SK-N-SH (cell line): ENCODE measurements at regions not wholly inside any gene's neighbourhood (a gene's known extent, or its start where the extent isn't known, plus 50 kb on each side); places are given as distances from the start of the nearest gene placed in this dataset.

ENCODE experiments used
- CTCF ChIA-PET: fragments of 300-600, 350-600 bp; formaldehyde crosslinking; extraction: SDS; loops from one replicate; lab custom pipeline; 2021; lab: Yijun Ruan, JAX
- POLR2A ChIA-PET: fragments of 350-600 bp; sonication (Branson Sonifier 250); formaldehyde crosslinking; extraction: SDS; loops from one replicate; lab custom pipeline; 2020; ENCODE audit warnings: antibody characterized with exemption, inconsistent platforms; lab: Yijun Ruan, JAX
- DNase-seq: peaks from one replicate; pipeline ENCODE4 v3.0.0; 2012
- H2AFZ ChIP-seq: fragments of 200-600 bp; sonication (generic); 2 replicates; pipeline ENCODE4 v1.8.1; 2016; ENCODE audit warnings: antibody characterized with exemption, mild to moderate bottlenecking, low read depth
- H3F3A ChIP-seq: fragments of 200-600 bp; sonication (generic); replicated peaks from 2 replicates; pipeline ENCODE3; 2016; ENCODE audit warnings: antibody characterized with exemption, mild to moderate bottlenecking; ENCODE audit not compliant: insufficient read depth
- H3K27ac ChIP-seq, 2 experiments: fragments of 200-500 bp in 1 of 2; fragments of 200-600 bp in 1 of 2; sonication (Bioruptor generic) in 1 of 2; sonication (generic), shearing (Covaris generic) in 1 of 2; 2 replicates each; pipeline versions ENCODE4 v1.5.1 to v1.6.1; 2014 to 2016; ENCODE audit warnings: low read depth in 2 of 2, inconsistent platforms in 1 of 2, low read length in 1 of 2, mild to moderate bottlenecking in 1 of 2, mixed read lengths in 1 of 2
- H3K27me3 ChIP-seq: fragments of 200-600 bp; sonication (generic), shearing (Covaris generic); 2 replicates; pipeline ENCODE4 v1.6.1; 2016; ENCODE audit warnings: mixed run types; ENCODE audit not compliant: insufficient read depth
- H3K36me3 ChIP-seq, 2 experiments: fragments of 200-500 bp in 1 of 2; fragments of 200-600 bp in 1 of 2; sonication (Bioruptor generic) in 1 of 2; sonication (generic) in 1 of 2; replicated peaks in 1 of 2; 2 replicates each; pipeline versions ENCODE3 to v1.5.1; 2014 to 2016; ENCODE audit warnings: low read length in 1 of 2, mild to moderate bottlenecking in 1 of 2; ENCODE audit not compliant: insufficient read depth in 2 of 2, control insufficient read depth in 1 of 2
- H3K4me1 ChIP-seq, 2 experiments: fragments of 200-500 bp in 1 of 2; fragments of 200-600 bp in 1 of 2; sonication (Bioruptor generic) in 1 of 2; sonication (generic), shearing (Covaris generic) in 1 of 2; 2 replicates each; pipeline versions ENCODE4 v1.5.1 to v1.6.1; 2014 to 2016; ENCODE audit warnings: low read depth in 1 of 2, low read length in 1 of 2, mixed run types in 1 of 2; ENCODE audit not compliant: insufficient read depth in 2 of 2, control insufficient read depth in 1 of 2
- H3K4me2 ChIP-seq: fragments of 200-600 bp; sonication (generic), shearing (Covaris generic); 2 replicates; pipeline ENCODE4 v1.6.1; 2017; ENCODE audit warnings: mixed run types
- H3K4me3 ChIP-seq, 2 experiments: fragments of 200-500 bp in 1 of 2; fragments of 200-600 bp in 1 of 2; sonication (Bioruptor generic) in 1 of 2; sonication (generic), shearing (Covaris generic) in 1 of 2; 2 replicates each; pipeline versions ENCODE4 v1.5.1 to v1.8.1; 2014 to 2016; ENCODE audit warnings: low read depth in 2 of 2, inconsistent platforms in 1 of 2, low read length in 1 of 2, mild to moderate bottlenecking in 1 of 2, mixed read lengths in 1 of 2, moderate library complexity in 1 of 2
- H3K79me2 ChIP-seq: fragments of 200-600 bp; sonication (generic); 2 replicates; pipeline ENCODE4 v1.8.1; 2017; ENCODE audit warnings: mild to moderate bottlenecking; ENCODE audit not compliant: insufficient read depth
- H3K9ac ChIP-seq: fragments of 200-600 bp; sonication (generic); 2 replicates; pipeline ENCODE4 v1.6.1; 2017; ENCODE audit warnings: mixed run types
- H3K9me2 ChIP-seq: fragments of 200-600 bp; sonication (generic); 2 replicates; pipeline ENCODE4 v1.6.1; 2017; ENCODE audit warnings: mixed run types
- H3K9me3 ChIP-seq: fragments of 200-600 bp; sonication (generic); 2 replicates; pipeline ENCODE4 v1.6.1; 2017; ENCODE audit warnings: mixed run types, mild to moderate bottlenecking, moderate library complexity
- H4K20me1 ChIP-seq: fragments of 200-600 bp; sonication (generic); 2 replicates; pipeline ENCODE4 v1.6.1; 2017; ENCODE audit warnings: mild to moderate bottlenecking, mixed run types; ENCODE audit not compliant: insufficient read depth
- CHD2 ChIP-seq: fragments of 150-350 bp; IDR thresholded peaks from 2 replicates; pipeline ENCODE4 v1.6.1; 2018; ENCODE audit warnings: low read length; ENCODE audit not compliant: partially characterized antibody
- ELF1 ChIP-seq: IDR thresholded peaks from 2 replicates; pipeline ENCODE4 v1.4.0; 2012
- FOSL2 ChIP-seq: IDR thresholded peaks from 2 replicates; pipeline ENCODE4 v1.4.0; 2012; ENCODE audit warnings: low read depth, mild to moderate bottlenecking, moderate library complexity, borderline replicate concordance
- FOXJ3 ChIP-seq: sonication (generic); formaldehyde crosslinking; IDR thresholded peaks from 2 replicates; pipeline ENCODE4 v1.5.1; 2020; ENCODE audit warnings: mild to moderate bottlenecking, missing genetic modification reagents
- FOXM1 ChIP-seq: IDR thresholded peaks from 2 replicates; pipeline ENCODE4 v1.4.0; 2012; ENCODE audit warnings: low read depth, mild to moderate bottlenecking
- GATA2 ChIP-seq: sonication (generic); formaldehyde crosslinking; IDR thresholded peaks from 2 replicates; pipeline ENCODE4 v1.5.0; 2020; ENCODE audit warnings: mild to moderate bottlenecking, missing genetic modification reagents
- JUND ChIP-seq: IDR thresholded peaks from 2 replicates; pipeline ENCODE4 v1.4.0; 2012
- MEF2A ChIP-seq: IDR thresholded peaks from 2 replicates; pipeline ENCODE4 v1.4.0; 2012; ENCODE audit warnings: low read depth, borderline replicate concordance
- NRF1 ChIP-seq: IDR thresholded peaks from 2 replicates; pipeline ENCODE4 v1.6.1; 2012; ENCODE audit warnings: low read depth, mild to moderate bottlenecking, low read length
- PBX3 ChIP-seq: IDR thresholded peaks from 2 replicates; pipeline ENCODE4; 2012
- POLR2AphosphoS5 ChIP-seq: IDR thresholded peaks from 2 replicates; pipeline ENCODE4 v1.6.1; 2012; ENCODE audit warnings: low read depth, low read length
- RAD21 ChIP-seq: IDR thresholded peaks from 2 replicates; pipeline ENCODE4 v1.6.1; 2012; ENCODE audit warnings: mild to moderate bottlenecking, low read length
- RCOR1 ChIP-seq: fragments of 150-350 bp; IDR thresholded peaks from 2 replicates; pipeline ENCODE4 v1.6.1; 2017; ENCODE audit warnings: antibody characterized with exemption, low read length
- RFX5 ChIP-seq: IDR thresholded peaks from 2 replicates; pipeline ENCODE4 v1.6.1; 2012; ENCODE audit warnings: mild to moderate bottlenecking, improper control_type of control experiment, low read length
- RXRA ChIP-seq: IDR thresholded peaks from 2 replicates; pipeline ENCODE4 v1.4.0; 2012; ENCODE audit warnings: low read depth, mild to moderate bottlenecking, borderline replicate concordance
- SIN3A ChIP-seq: IDR thresholded peaks from 2 replicates; pipeline ENCODE4 v1.6.1; 2012; ENCODE audit warnings: low read depth, mild to moderate bottlenecking, low read length, moderate library complexity, borderline replicate concordance
- SMC3 ChIP-seq: IDR thresholded peaks from 2 replicates; pipeline ENCODE4 v1.6.1; 2012; ENCODE audit warnings: low read depth, low read length, improper control_type of control experiment
- TAF1 ChIP-seq: IDR thresholded peaks from 2 replicates; pipeline ENCODE4 v1.6.1; 2012; ENCODE audit warnings: low read depth, mild to moderate bottlenecking, low read length, moderate library complexity, borderline replicate concordance
- TEAD4 ChIP-seq: IDR thresholded peaks from 2 replicates; pipeline ENCODE4 v1.4.0; 2012; ENCODE audit warnings: mild to moderate bottlenecking, borderline replicate concordance; ENCODE audit not compliant: insufficient read depth
- USF1 ChIP-seq: IDR thresholded peaks from 2 replicates; pipeline ENCODE4 v1.4.0; 2012; ENCODE audit warnings: low read depth, borderline replicate concordance
- USF2 ChIP-seq: fragments of 150-350 bp; IDR thresholded peaks from 2 replicates; pipeline ENCODE4 v1.6.1; 2017; ENCODE audit warnings: antibody characterized with exemption, low read length, low read depth, borderline replicate concordance
- YY1 ChIP-seq: IDR thresholded peaks from 2 replicates; pipeline ENCODE4 v1.4.0; 2012; ENCODE audit warnings: low read depth, mild to moderate bottlenecking
- WGBS: methylation state at CpG from one replicate; pipeline ENCODE4 v1.1.6; 2017; ENCODE audit warnings: low lambda C conversion rate; 5-methylcytosine and 5-hydroxymethylcytosine counted together

- ChIA-PET CTCF (no interaction called here), POLR2A (no interaction called here)
- no peak overlapping the region for H3K9ac ChIP-seq
Observed at GRCh38 chr10:62985807-62986600, 147.1 kb upstream of the NRBF2 start.

GRCh38 chr10:62981096-62981495 lies 152.0 kb upstream of the NRBF2 start:
- no peak overlapping the region for H3K4me2 ChIP-seq
- POLR2A ChIA-PET, result no interaction called here
- CTCF ChIA-PET, result interaction anchor here (0.7 kb wide), 1 partner anchor 26 kb away, joined by 4 read pairs; no protein-coding TSS in a partner anchor

More at GRCh38 chr10:62985807-62986600, 147.1 kb upstream of the NRBF2 start:
- Histone ChIP-seq H3K36me3 (no peaks in the 10 kb centered on the region), H3F3A (no peaks in the 10 kb centered on the region), H2AFZ (no peak overlapping the region), H3K4me1 (no peaks in the 10 kb centered on the region), H3K9me3 (no peaks in the 10 kb centered on the region), H3K9me2 (no peaks in the 10 kb centered on the region), H4K20me1 (no peaks in the 10 kb centered on the region), H3K4me3 (no peak overlapping the region), H3K27ac (no peak overlapping the region), H3K27me3 (no peaks in the 10 kb centered on the region), H3K4me2 (no peak overlapping the region), H3K79me2 (no peaks in the 10 kb centered on the region)
- TF ChIP-seq TEAD4 (no peak), USF1 (no peak), RXRA (no peak), NRF1 (no peak), RFX5 (no peak), FOSL2 (no peak), RCOR1 (no peak), GATA2 (CRISPR knock-in tag) (no peak), FOXM1 (no peak), USF2 (no peak), FOXJ3 (CRISPR knock-in tag) (no peak), POLR2AphosphoS5 (no peak), JUND (no peak), MEF2A (no peak), CHD2 (no peak), ELF1 (no peak), SMC3 (no peak), SIN3A (no peak)
- WGBS, result 52% methylated on average over 4 of the region's 4 CpGs
- no peak for DNase-seq

More at GRCh38 chr10:62981096-62981495, 152.0 kb upstream of the NRBF2 start:
- Histone ChIP-seq H2AFZ (no peak overlapping the region), H4K20me1 (no peaks in the 10 kb centered on the region), H3K4me3 (no peak overlapping the region), H3F3A (no peaks in the 10 kb centered on the region), H3K36me3 (no peaks in the 10 kb centered on the region), H3K9me2 (no peaks in the 10 kb centered on the region), H3K4me1 (no peaks in the 10 kb centered on the region), H3K27ac (no peak overlapping the region), H3K9ac (no peak overlapping the region), H3K9me3 (no peaks in the 10 kb centered on the region), H3K27me3 (no peaks in the 10 kb centered on the region), H3K79me2 (no peaks in the 10 kb centered on the region)
- no peak for TF ChIP-seq NRF1
- no peak for TF ChIP-seq YY1
- TF ChIP-seq PBX3, result peak; percentile 27; the same call in 1 of the 2 replicates
- no peak for TF ChIP-seq SMC3
- TF ChIP-seq RAD21, result no peak
- TF ChIP-seq USF1, result no peak
- TF ChIP-seq TAF1, result no peak
- no peak for TF ChIP-seq JUND
- WGBS, result 5% methylated on average over 2 of the region's 2 CpGs
- no peak for DNase-seq
